NCI-H526 (cell line): ENCODE measurements at regions not wholly inside any gene's neighbourhood (a gene's known extent, or its start where the extent isn't known, plus 50 kb on each side); places are given as distances from the start of the nearest gene placed in this dataset.
A peak's percentile ranks its signal among the peaks of the same experiment; 100 is the strongest.

ENCODE experiments used
- DNase-seq, 2 experiments: peaks; one replicate each; lab custom pipeline; 2025; lab: John Stamatoyannopoulos, UW

DNA sequence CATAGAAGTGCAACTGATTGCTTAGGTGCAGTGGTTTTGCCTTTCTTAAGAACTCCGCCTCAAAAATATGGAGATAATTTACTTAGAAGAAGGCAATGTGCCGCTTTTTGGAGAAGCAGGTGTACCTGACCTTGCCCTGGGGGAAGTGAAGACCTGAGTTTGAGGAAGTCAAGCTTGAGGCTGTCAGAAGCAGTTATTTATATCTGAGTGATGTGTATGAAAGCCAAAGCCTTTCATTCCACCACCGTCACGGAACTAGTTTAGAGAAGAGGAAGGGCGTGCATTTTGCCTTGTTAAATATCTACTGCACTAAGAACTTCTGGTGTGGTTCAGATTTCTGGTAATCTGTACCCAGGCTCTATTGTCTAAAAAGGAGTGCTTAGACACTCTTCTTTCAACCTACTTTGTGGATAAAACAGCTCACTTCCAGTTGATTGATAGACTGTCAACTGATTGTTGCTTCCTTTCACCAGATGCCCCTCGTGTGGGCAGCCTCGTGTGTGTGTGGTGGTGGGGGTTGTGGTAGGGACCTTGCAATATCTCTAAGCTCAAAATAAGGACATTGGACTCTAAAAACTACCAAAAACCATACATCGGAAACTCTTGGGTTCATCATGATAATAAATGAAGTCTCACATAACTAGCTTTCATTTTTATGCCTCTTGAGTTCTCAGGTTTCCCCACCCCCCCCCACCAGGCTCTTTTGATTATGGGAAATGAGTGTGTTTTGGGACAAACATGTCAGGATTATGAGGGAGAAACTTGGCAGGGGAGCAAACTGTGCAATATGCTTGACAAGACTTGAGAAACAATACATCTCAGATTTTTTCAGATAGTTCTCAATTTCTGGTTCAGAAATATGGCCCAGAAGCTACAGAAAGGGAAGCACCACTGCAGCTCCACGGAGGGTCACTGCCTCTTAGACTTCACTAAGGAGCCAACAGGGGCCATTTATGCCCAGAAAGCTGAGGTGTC, 78.6 kb downstream of the ARF6 start:
- no peak for DNase-seq

DNA sequence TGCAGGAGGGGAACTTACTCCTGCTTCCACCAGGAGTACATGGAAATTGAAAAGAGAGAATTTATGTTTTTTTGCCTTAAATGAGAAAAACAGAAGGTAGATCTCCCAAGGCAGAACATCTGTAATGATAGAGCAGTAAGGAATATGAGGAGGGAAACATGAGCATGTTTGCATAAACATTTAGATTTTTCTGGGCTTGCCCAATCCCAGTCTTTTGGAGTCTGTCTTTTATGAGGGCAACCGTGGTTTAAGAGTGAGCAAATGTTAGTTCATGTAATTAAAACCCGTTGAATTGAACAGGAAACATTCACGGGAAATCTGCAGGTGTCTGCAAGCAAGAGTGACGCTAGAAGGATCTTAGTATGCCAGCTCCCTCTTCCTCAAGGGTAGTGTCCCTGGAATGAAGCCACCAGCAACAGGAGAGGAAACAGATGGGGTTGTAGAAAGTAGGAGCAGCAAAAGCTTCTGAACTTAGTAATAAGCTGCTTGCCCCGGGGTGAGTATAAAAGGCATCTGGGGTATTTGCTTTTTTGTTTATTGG, 79.3 kb downstream of the ARF6 start:
- peak; percentile 27 to 29 for DNase-seq

DNA sequence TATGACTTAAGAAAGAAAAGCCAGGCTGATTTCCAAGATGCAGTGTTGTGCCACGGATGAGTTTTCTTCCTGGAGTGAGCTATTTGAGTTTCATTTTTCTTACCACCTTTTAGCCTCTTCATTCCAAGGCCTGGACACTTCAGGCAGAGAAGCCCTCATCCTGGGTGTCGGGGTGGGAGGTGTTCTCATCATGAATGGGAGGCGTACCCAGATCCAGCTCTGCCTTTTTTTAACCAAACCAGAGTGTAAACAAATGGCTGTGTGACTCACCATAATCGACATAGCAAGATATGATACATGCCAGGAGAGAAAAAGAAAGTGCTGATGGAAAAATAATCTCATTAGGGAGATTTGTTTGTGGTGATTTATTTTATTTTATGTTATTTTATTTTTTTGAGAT, 79.9 kb downstream of the ARF6 start:
- DNase-seq = no peak

DNA sequence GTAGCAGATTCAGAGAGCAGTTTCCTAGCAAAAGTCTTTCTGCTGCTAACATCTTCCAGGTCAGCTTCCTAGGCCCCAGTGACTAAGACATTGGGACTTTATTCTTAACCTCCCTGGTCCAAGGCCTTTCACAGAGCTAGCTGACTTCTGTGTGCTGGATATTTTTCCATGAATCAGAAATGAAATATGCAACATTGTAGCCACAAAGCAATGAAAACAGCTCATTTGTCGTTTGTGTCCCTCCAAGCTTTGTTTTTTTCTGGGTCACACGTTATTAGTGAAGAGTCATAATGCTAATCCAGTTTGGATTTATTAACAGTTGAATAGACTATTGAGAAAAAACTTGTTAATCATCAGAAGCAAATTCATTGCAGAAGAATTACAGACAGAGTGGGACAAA, 82.4 kb downstream of the ARF6 start:
- DNase-seq = no peak

DNA sequence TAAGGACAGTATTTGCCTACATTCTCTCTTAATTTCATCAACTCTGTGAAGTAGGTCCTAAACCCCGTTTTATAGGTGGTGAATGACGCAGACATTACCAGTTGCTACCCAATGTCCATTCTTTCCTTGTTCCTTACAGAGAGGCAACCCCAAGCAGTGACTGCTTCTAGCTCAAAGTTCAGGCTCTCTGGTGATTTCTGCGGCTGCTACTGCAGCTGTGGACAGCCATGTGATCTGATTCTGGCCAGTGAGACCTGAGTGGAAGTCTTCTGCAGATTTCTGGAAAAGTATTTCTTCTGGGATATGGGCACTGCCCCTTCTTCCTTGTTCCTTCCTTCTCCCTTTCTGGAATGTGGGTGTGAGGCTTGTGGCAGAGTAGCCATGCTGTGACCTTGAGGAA, 82.9 kb downstream of the ARF6 start:
- no peak for DNase-seq

DNA sequence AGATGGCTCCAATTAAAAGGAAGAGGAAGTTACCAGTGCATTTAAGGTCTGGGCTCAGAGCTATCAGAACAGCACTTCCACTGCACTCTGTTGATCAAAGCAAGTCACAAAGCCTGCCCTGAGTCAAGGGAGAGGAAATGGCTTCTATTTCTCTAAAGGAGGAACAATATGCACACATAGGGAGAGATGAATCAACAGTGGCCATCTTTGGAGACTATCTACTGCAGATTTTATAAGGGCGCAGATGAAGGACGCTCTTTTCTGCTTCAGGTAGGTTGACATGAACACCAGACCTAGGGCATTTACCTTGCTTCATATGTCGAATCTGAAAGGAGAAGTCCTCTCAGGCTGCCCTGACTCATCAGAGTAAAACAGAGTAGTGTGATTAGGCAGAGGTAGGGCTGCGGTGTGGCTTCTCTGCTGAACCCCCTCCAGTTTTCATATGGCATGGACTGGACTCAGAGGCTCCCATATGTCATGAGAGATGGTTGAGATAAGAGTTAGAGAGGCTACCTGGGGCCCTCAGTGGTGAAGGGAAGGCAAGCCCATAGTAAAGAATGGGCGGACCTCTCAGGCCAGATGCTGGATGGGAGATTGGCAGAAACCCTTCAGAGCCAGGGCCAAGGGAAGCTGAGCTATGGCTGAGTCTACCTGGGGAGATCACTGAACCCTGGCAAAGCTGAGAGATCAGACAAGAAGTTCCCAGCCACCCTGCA, 84.4 kb downstream of the ARF6 start:
- DNase-seq = no peak

DNA sequence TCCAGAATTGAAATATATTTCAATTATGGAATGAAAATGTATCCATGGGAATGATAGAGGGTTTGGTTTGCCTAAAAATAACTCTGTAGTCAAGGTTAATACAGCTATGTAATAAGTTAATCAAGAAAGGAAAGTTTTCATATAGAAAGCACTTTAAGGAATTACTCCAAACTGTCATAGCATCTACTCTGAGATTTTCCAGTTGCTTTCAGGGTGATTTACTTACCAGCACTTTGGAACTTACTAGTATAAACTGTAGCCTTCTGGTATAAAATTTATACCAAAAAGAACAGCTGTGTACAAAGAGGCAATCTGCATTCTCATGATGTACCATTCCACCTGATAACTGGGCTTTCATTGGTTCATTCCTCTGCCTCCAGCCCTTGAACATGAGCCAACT, 87.1 kb downstream of the ARF6 start:
- no peak for DNase-seq

DNA sequence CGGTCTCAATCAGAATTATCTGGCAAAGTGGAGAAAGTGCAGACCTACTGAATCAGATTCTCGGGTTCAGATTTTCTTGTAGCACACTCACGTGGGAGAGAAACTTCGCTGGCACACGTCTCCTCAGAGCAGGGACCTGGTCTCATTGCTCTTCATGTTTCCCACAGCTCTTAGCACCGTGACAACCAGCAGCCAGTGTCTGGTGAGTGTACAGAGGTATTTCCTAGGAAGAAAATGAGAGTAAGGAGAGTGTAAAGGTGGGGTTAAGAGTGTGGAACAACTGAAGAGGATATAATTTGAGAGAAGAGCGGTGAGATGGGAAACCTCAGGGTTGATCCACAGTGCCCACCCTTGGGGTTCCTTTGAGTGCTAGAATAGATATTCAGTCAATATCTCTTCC, 89.2 kb downstream of the ARF6 start:
- DNase-seq = no peak

DNA sequence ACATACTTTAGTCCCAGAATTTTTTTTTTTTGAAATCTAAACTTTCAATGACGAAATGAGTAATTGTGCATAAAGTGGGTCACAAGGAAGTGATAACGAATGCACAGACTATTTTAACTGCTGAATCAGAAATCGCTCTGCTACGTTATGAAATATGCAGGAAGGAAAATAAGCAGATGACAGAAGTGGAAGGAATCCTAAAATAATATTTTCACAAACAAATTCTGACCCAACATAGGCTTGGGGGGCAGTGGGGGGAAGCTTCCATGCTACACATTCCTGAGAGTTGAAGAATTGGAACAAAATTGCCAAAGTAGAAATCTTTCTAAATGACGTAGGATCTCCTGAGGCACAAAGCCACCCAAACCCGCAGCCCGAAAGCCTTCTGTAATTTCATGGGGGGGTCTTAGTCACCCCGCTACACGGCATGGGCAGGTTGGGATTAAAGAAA, 89.6 kb downstream of the ARF6 start:
- no peak for DNase-seq

DNA sequence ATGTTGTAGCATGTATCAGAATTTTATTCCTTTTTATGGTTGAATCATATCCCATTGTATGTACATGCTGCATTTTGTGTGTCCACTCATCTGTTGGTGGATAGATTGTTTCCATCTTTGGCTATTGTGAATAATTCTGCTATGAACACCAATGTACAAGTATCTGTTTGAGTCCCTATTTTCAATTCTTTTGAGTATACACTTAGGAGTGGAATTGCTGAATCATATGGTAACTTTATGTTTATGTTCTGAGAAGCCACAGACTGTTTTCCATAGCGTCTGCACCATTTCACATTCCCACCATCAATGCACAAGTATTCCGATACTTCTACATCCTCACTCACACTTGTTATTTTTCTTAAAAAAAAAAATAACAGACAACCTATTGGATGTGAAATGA, 91.5 kb downstream of the ARF6 start:
- DNase-seq = no peak

DNA sequence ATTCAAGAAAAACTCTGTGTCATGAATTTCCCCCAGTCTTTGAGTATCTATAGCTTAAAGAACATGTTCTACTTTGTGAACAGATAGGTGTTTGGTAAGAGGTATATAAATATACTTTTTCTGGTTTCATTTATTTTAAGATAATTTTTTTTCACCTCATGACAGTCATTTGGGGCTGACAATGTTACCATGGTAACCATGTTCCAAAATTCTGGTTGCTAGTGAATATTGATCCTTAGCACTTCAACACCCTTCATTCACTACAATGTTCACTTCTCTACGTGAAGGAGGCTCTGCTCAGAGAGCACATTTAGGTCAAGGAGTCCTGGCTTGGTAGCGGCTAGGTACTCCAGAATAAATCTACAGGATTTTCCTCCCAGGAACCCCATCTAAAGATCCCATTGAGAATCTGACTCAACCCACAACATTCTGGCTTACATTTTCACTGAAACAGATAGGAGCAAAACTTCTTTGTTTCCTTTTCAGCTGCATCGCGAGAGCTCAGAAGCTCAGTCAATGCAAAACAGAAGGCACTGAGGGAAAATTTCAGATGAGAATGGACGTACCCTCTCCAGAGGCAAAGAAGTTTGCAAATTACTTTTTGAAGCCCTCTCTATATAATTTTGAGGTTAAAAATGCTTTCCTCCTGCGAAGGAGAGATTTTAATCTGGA, 93.6 kb downstream of the ARF6 start:
- DNase-seq = no peak

DNA sequence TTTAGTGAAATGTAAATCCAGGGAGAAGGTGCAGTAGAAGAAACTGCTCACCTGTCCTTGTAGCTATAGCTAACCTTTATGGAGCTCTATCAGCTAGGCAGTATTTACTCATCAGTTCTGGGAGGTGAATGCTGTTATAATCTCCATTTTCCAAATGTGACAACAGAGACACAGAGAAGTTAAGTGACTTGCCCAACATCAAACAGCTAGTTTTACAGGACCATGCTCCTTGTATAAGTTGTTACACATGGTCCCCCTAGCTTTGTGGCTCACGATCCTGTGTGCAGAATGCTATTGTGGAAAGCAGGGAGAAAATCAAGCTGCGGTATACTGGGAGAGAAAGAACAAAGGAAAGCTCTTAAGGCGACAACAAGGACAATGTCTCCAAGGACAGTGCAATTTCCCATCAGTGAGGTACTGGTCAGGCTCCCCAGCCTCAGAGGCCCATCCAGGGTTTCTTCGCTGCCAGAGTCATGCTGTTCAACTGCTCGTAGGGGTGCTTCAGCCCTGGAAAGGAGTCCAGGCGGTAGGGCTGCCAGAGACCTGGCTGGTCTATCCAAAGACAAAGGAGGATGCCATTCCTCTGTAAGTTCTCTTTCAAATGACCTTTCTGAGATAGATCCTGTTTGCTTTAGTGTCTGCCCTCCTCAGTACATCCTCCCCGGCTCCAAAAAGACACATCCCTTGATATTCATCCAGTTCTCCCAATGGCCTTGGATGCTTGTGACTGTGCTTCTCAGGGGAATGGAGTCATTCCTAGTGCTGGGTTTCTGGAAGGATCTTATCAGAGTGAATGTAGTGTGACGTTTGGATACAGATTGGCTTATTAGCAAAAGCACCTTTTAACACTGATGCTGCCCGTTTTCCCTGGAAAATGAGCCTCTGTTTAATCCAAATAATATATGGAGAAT, 95.5 kb downstream of the ARF6 start:
- no peak for DNase-seq

DNA sequence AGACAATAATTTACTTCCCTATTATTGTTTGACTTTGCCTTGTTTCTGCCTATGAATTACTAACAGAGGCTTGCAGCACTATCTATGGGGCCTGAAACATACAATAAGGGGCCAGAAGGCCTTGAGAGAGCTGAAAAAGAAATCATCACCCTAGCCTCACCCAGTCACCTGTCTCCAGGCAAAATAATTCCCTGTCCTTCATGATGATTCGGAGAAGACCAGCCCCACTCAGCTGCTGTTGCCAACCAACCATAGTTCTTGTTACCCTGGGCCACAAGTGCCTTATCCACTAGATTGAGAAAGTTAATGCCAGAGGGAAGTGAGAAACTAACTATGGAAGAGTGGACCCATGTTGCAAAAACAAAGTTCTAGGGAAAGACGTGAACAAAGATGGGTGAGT, 97.1 kb downstream of the ARF6 start:
- DNase-seq = no peak

DNA sequence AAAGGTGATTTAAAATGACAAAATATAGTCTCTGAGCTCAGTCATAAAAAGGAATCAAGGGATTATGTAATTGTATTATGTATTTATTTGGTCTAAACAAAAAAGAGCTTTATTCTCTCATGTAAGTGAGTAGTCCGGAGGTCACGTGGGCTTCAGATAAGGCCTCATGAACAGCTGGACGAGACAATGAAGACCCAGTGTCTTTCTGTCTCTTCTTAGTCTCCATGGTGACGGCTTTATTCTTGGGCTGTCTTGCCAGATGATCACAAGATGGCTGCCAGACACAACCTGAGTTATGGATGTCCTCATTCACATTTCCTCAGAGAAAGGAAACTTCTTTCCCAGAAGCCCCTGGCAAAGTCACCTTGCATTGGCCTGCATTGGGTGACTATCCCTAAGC, 98.6 kb downstream of the ARF6 start:
- no peak for DNase-seq

DNA sequence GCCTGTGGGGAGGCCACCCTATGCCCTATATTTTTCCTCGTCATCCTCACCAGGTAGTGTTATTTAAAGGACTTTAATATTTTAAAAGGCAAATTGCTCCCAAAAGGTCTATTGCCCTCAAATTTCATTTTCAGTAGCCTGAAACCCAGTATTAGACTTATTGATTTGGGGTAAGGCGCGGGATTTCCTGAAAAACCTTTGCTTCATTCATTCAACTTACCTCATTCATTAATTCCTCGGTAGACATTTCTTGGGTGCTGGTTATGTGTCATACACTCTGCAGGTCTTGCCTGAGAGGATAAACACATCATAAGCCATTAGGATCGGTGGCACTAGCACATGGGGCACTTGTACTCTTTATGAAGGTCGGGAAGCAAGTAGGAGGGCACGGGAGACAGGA, 99.2 kb downstream of the ARF6 start:
- no peak for DNase-seq

DNA sequence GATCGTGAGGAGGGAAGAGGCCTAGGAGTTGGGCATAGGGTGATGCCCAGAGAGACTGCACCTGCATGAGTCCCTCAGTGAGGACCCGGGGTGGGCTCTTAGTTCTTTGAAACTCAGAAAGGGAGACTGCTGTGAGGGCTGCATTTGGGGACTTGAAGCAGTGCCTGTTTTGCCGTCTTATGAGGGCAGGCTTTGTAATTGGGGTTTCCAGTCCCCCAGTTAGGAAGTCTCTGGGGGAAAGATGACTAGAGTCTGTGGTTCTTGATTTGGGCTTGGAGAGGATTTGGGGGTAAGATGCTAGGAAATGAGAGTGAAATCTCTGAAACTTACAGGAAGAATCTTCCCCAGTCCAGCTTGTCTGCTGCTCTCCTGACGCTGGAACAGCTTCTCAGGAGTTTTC, 99.6 kb downstream of the ARF6 start:
- no peak for DNase-seq

DNA sequence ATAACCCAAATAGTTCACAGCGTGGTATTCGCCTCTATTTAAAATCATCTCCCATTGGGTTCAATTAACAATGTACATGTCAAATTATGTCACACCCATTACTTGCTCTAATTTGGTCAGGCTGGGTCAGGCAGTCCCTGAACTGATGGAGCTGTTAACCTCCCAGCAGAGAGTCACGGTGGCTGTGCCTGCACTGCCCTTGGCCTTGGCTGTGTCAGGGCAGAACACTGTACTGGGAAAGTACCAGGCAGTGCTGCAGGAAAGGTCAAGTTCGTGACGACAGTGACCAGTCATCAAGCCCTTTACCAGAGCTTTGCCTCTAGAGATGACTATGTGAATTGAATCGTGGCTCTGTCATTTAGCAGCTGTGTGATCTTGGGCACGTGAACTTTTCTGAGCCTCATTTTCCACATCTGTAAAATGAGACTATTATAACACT, 100.0 kb downstream of the ARF6 start:
- no peak for DNase-seq

DNA sequence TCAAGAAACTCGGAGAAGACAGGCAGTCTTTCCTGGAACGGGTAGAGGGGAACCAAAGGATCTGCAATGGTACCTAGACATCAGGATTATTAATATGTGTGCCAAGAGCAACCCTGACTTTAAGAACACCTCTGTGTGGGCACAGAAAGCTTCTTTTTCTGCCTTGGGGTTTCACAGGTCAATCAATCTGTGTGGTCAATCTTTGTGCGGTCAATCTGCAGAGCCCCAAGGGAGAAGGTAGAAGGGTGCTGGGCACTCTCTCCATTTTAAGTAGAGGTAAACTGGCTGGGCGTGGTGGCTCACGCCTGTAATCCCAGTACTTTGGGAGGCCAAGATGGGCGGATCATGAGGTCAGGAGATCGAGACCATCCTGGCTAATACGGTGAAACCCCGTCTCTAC, 100.7 kb downstream of the ARF6 start:
- no peak for DNase-seq

DNA sequence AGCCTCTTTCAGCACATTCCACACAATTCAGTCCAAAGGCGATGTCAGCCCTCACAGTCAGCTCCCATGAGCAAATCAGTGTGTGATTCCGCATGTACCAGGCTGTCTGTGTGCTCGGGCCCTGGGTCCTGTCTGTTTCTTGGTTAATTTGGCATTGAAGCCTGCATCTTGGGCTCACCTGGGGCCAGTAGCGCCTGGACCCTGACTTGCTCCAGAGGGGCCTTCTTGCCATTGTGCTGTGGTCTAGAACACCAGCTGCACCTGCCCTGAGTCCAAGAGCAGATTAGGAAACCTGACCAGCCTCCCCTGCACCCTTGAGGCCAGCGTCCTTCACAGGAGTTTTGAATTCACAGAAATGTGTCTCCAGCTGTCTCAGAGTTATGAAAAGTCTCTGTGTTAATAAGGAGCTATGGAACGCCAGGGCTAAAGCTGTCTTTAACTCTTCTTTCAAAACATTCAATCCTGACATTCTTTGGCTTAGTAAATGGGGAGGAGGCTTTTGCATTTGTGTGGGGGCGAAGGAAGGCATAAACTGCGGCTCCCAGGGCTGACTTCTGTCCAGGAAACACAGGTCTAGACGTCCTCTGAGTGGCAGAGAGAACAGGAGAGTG, 102.2 kb downstream of the ARF6 start:
- no peak for DNase-seq

DNA sequence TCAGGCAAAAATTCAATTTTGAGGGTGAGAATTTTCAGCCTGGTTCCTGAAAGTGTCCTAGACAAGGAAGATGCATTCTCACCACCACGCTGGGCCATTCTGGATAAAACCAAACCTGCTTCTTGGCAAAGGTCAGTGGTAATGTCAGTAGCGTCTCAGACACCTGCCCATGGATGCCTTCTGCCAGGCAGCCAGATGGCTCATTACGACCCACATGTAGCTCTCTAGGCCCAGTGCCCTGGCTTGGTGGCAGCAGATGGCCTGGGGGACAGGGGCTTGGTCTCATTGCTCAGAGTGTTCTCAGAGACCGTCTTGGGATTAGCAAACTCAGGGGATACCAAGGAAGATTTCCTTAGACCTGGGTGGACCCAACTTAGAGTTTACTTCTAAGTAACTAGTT, 105.1 kb downstream of the ARF6 start:
- no peak for DNase-seq
